ENCODE measurements at regions not wholly inside any gene's neighbourhood (a gene's known extent, or its start where the extent isn't known, plus 50 kb on each side); places are given as distances from the start of the nearest gene placed in this dataset.

DNA sequence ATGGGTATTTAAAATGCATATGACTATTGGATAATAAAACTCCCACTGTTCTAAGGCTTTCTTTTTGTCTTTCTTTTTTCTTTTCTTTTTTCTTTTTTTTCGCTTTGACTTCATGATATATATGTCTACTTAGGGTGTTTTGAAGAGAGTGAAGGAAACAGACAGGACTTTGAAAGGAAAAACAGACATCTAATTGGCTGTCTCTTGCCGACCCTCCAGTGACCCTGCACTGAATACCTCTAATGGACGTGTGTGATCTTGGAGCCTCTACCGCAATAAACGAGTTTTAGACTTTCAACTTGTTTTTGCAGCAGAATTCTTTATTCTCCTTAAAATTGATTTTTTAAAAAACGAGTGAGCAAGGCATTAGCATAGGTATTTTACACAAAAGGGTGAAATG is 158.1 kb upstream of the NR2F2 start:
- Histone ChIP-seq H3K79me2 (ENCODE audit: control insufficient read depth, insufficient read depth, low read length) (no peaks in the 10 kb centered on the region), H3K27me3 (ENCODE audit: control insufficient read depth, extremely low read depth, insufficient read depth, low read length) (no peaks in the 10 kb centered on the region), H3K4me2 (ENCODE audit: control insufficient read depth, extremely low read depth, insufficient read depth, low read depth, low read length) (no peak overlapping the region), H3K9ac (ENCODE audit: control insufficient read depth, extremely low read depth, insufficient read depth, low read length) (no peak overlapping the region), H4K20me1 (ENCODE audit: control insufficient read depth, extremely low read depth, insufficient read depth, low read length) (no peaks in the 10 kb centered on the region), H2AFZ (ENCODE audit: control insufficient read depth, low read length) (no peak overlapping the region), H3K36me3 (ENCODE audit: control insufficient read depth in 2 of 2, extremely low read depth in 1 of 2, insufficient read depth in 2 of 2, low read length in 2 of 2) (no peaks in the 10 kb centered on the region), H3K27ac (ENCODE audit: control insufficient read depth, insufficient read depth, low read length) (no peak overlapping the region), H3K9me3 (ENCODE audit: control insufficient read depth, low read depth, low read length) (no peaks in the 10 kb centered on the region), H3K9me1 (ENCODE audit: control insufficient read depth, extremely low read depth, insufficient read depth, low read length) (no peaks in the 10 kb centered on the region), H3K4me1 (ENCODE audit: control insufficient read depth, extremely low read depth, insufficient read depth, low read length) (peaks cover 6% of the 10 kb centered on the region), H3K4me3 (ENCODE audit: control insufficient read depth in 2 of 3, extremely low read depth in 1 of 3, insufficient read depth in 2 of 3, low read depth in 1 of 3, low read length in 3 of 3) (no peak overlapping the region)
- TF ChIP-seq, protein P1, sequence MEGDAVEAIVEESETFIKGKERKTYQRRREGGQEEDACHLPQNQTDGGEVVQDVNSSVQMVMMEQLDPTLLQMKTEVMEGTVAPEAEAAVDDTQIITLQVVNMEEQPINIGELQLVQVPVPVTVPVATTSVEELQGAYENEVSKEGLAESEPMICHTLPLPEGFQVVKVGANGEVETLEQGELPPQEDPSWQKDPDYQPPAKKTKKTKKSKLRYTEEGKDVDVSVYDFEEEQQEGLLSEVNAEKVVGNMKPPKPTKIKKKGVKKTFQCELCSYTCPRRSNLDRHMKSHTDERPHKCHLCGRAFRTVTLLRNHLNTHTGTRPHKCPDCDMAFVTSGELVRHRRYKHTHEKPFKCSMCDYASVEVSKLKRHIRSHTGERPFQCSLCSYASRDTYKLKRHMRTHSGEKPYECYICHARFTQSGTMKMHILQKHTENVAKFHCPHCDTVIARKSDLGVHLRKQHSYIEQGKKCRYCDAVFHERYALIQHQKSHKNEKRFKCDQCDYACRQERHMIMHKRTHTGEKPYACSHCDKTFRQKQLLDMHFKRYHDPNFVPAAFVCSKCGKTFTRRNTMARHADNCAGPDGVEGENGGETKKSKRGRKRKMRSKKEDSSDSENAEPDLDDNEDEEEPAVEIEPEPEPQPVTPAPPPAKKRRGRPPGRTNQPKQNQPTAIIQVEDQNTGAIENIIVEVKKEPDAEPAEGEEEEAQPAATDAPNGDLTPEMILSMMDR (optimal IDR thresholded peaks at IDR 0.05 in 1 of 3, IDR thresholded peaks at IDR 0.05 in 1 of 3, conservative IDR thresholded peaks at IDR 0.05 in 1 of 3; ENCODE audit: extremely low read depth in 1 of 3, insufficient read depth in 2 of 3, low read length in 3 of 3) = no peak
- TF ChIP-seq EZH2 (IDR thresholded peaks at IDR 0.05; ENCODE audit: low read length) = no peak
- DNase-seq (ENCODE audit: low read depth, low spot score) = no peak
- no peak for FAIRE-seq
- dilution Hi-C loops (cut with MboI; ENCODE audit: extremely low pct_ligation_motif_present, low sequenced_read_pairs) = no loop called here

DNA sequence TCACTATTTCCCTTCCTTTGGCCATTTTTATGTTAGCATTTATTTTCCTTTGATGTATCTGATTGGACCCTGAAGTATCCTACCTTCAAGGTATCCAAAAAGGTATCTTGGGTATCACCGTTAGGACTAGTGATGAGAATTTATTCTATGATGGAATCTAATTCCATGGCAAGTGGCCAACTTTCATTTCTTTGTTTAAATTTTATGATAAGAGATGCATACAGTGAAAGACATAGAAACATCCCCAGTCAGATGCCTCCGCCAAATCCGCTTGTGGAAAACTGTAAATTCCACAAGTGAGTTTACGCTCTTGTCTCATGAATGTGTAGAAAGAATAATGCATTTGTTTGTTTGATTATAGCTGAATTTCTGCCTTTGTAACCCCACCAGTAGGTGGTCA is 153.7 kb upstream of the NR2F2 start:
- DNase-seq (ENCODE audit: low read depth, low spot score) = no peak
- no peak for FAIRE-seq
- Histone ChIP-seq H4K20me1 (ENCODE audit: control insufficient read depth, extremely low read depth, insufficient read depth, low read length) (no peaks in the 10 kb centered on the region), H3K4me1 (ENCODE audit: control insufficient read depth, extremely low read depth, insufficient read depth, low read length) (peaks cover 7% of the 10 kb centered on the region), H3K27ac (ENCODE audit: control insufficient read depth, insufficient read depth, low read length) (no peak overlapping the region), H3K4me3 (ENCODE audit: control insufficient read depth in 2 of 3, extremely low read depth in 1 of 3, insufficient read depth in 2 of 3, low read depth in 1 of 3, low read length in 3 of 3) (no peak overlapping the region), H2AFZ (ENCODE audit: control insufficient read depth, low read length) (no peak overlapping the region), H3K9me1 (ENCODE audit: control insufficient read depth, extremely low read depth, insufficient read depth, low read length) (no peaks in the 10 kb centered on the region), H3K9me3 (ENCODE audit: control insufficient read depth, low read depth, low read length) (no peaks in the 10 kb centered on the region), H3K36me3 (ENCODE audit: control insufficient read depth in 2 of 2, extremely low read depth in 1 of 2, insufficient read depth in 2 of 2, low read length in 2 of 2) (no peaks in the 10 kb centered on the region), H3K27me3 (ENCODE audit: control insufficient read depth, extremely low read depth, insufficient read depth, low read length) (no peaks in the 10 kb centered on the region), H3K79me2 (ENCODE audit: control insufficient read depth, insufficient read depth, low read length) (no peaks in the 10 kb centered on the region), H3K4me2 (ENCODE audit: control insufficient read depth, extremely low read depth, insufficient read depth, low read depth, low read length) (no peak overlapping the region), H3K9ac (ENCODE audit: control insufficient read depth, extremely low read depth, insufficient read depth, low read length) (no peak overlapping the region)
- dilution Hi-C loops (cut with MboI; ENCODE audit: extremely low pct_ligation_motif_present, low sequenced_read_pairs) = no loop called here
- TF ChIP-seq EZH2 (IDR thresholded peaks at IDR 0.05; ENCODE audit: low read length) = no peak
- TF ChIP-seq, protein P1 (optimal IDR thresholded peaks at IDR 0.05 in 1 of 3, IDR thresholded peaks at IDR 0.05 in 1 of 3, conservative IDR thresholded peaks at IDR 0.05 in 1 of 3; ENCODE audit: extremely low read depth in 1 of 3, insufficient read depth in 2 of 3, low read length in 3 of 3) = no peak

Data from keratinocyte (primary cell).